ENCODE measurements at regions not wholly inside any gene's neighbourhood (a gene's known extent, or its start where the extent isn't known, plus 50 kb on each side); places are given as distances from the start of the nearest gene placed in this dataset.

- TF ChIP-seq TAF1 (IDR thresholded peaks at IDR 0.05; ENCODE audit: borderline replicate concordance, insufficient read depth, low read length) (no peak), FOXP2 (optimal IDR thresholded peaks at IDR 0.05; ENCODE audit: borderline replicate concordance, extremely low read depth, extremely low read length, insufficient read depth) (no peak)
Observed at GRCh38 chr14:41489315-41489972, 117.2 kb upstream of the LRFN5 start.

- TF ChIP-seq POLR2AphosphoS5 (IDR thresholded peaks at IDR 0.05; ENCODE audit: low read depth, low read length) (no peak), REST (IDR thresholded peaks at IDR 0.05; ENCODE audit: insufficient read depth in 1 of 2, low read depth in 2 of 2, low read length in 2 of 2) (no peak)
Observed at GRCh38 chr14:41488401-41488800, 118.3 kb upstream of the LRFN5 start.

- TF ChIP-seq FOXP2 (optimal IDR thresholded peaks at IDR 0.05; ENCODE audit: borderline replicate concordance, extremely low read depth, extremely low read length, insufficient read depth) (no peak), TAF1 (IDR thresholded peaks at IDR 0.05; ENCODE audit: borderline replicate concordance, insufficient read depth, low read length) (no peak)
Observed at GRCh38 chr14:41482861-41483260, 123.8 kb upstream of the LRFN5 start.

DNA sequence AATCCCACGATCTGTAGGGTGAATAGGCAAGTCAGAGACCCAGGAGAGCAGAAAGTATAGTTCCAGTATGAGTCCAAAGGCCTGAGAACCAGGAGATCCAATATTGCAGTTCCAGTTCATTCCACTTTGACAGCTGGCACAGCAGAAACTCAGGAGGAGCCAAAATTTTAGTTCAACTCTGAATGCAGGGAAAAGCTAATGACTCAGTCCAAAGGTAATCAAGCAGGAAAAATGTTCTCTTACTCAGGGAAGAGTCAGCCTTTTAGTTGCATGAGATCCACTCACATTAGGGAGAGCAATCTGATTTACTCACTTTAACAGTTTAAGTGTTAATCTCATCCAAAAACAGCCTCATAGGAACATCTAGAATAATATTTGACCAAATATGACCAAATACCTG, 130.2 kb upstream of the LRFN5 start:
- TF ChIP-seq POLR2AphosphoS5 (IDR thresholded peaks at IDR 0.05; ENCODE audit: low read depth, low read length) (no peak), FOXP2 (optimal IDR thresholded peaks at IDR 0.05; ENCODE audit: borderline replicate concordance, extremely low read depth, extremely low read length, insufficient read depth) (no peak), SIN3A (IDR thresholded peaks at IDR 0.05; ENCODE audit: borderline replicate concordance, insufficient read depth, low read length) (no peak), REST (IDR thresholded peaks at IDR 0.05; ENCODE audit: insufficient read depth in 1 of 2, low read depth in 2 of 2, low read length in 2 of 2) (no peak), TAF1 (IDR thresholded peaks at IDR 0.05; ENCODE audit: borderline replicate concordance, insufficient read depth, low read length) (no peak)

DNA sequence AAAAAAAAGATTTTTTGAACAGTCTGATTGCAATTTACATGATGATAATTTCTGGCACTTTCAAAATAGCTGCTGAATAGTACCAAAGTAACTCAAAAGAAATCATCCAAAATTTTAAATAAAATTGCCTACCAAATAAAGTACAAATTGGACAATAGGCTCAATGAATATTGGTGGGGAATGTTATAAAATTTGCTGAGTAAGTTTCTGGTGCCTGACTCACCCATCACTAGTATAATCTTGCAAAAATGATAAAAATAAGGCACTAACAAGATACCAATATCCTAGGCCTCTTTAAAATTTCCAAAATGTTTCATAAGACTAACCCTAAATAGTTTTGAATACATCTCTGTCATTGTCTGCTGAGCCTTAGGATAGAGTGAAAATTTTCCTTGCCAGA, 145.3 kb upstream of the LRFN5 start:
- no peak for TF ChIP-seq TAF1 (IDR thresholded peaks at IDR 0.05; ENCODE audit: borderline replicate concordance, insufficient read depth, low read length)
- no peak for TF ChIP-seq REST (IDR thresholded peaks at IDR 0.05; ENCODE audit: insufficient read depth in 1 of 2, low read depth in 2 of 2, low read length in 2 of 2)
- TF ChIP-seq POLR2AphosphoS5 (IDR thresholded peaks at IDR 0.05; ENCODE audit: low read depth, low read length) = no peak
- no peak for TF ChIP-seq SIN3A (IDR thresholded peaks at IDR 0.05; ENCODE audit: borderline replicate concordance, insufficient read depth, low read length)
- no peak for TF ChIP-seq FOXP2 (optimal IDR thresholded peaks at IDR 0.05; ENCODE audit: borderline replicate concordance, extremely low read depth, extremely low read length, insufficient read depth)

DNA sequence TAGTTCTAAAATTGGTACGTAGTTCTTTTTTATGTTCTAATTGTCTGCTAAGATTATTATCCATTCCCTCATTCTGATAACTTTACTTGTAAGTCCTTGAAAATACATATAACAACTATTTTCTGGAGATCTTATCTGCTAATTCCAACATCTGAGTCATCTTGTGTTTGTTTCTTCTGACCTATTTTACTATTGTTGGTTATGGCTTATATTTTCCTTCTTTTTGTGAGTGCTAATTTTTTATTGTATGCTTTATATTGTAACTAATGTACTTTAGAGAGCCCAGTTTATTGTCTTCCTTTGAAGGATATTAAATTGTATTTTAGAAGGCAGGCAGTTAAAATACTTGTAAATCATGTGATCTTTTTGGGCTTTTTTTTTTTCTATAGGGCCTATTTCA, 149.3 kb upstream of the LRFN5 start:
- TF ChIP-seq FOXP2 (optimal IDR thresholded peaks at IDR 0.05; ENCODE audit: borderline replicate concordance, extremely low read depth, extremely low read length, insufficient read depth) (no peak), POLR2AphosphoS5 (IDR thresholded peaks at IDR 0.05; ENCODE audit: low read depth, low read length) (no peak), REST (IDR thresholded peaks at IDR 0.05; ENCODE audit: insufficient read depth in 1 of 2, low read depth in 2 of 2, low read length in 2 of 2) (no peak)

All from PFSK-1 (cell line).